ENCODE measurements at regions not wholly inside any gene's neighbourhood (a gene's known extent, or its start where the extent isn't known, plus 50 kb on each side); places are given as distances from the start of the nearest gene placed in this dataset.

DNA sequence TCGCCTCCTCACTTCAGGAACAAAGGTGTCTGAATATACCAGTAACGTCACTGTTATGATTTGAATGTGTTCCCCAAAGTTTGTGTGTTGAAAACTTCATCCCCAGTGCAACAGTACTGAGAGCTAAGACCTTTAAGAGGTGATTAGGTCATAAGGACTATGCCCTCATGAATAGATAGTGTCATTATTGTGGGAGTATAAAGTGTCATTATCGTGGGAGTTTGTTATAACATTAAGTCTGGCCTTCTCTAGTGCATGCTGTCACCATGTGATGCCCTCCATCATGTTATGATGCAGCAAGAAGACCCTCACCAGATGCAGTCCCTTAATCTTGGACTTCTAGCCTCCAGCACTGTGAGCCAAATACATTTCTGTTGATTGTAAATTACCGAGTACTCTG, 53.7 kb upstream of the TLE3 start:
- Histone ChIP-seq H3K4me1 (peaks cover 14 to 43% (median 26%) of the 10 kb centered on the region in 4 donors), H3K36me3 (no peaks in the 10 kb centered on the region), H3K27me3 (no peaks in the 10 kb centered on the region), H3K27ac (peak overlapping the region in 2 of 5 donors; percentile 6 to 40), H3K9me3 (no peaks in the 10 kb centered on the region), H3K4me3 (no peak overlapping the region)
- no peak for DNase-seq
- intact Hi-C loops (cut with DNase I; ENCODE audit: low total_unique reads) = no loop called here
- 75 to 85% (median 84%) methylated on average over 4 of the region's 4 CpGs for WGBS, 5 donors
- TF ChIP-seq POLR2AphosphoS5 (IDR thresholded peaks at IDR 0.05) = no peak
- TF ChIP-seq EP300 (IDR thresholded peaks at IDR 0.05) = no peak
- no peak for TF ChIP-seq POLR2A (IDR thresholded peaks at IDR 0.05)
- TF ChIP-seq, protein P1, sequence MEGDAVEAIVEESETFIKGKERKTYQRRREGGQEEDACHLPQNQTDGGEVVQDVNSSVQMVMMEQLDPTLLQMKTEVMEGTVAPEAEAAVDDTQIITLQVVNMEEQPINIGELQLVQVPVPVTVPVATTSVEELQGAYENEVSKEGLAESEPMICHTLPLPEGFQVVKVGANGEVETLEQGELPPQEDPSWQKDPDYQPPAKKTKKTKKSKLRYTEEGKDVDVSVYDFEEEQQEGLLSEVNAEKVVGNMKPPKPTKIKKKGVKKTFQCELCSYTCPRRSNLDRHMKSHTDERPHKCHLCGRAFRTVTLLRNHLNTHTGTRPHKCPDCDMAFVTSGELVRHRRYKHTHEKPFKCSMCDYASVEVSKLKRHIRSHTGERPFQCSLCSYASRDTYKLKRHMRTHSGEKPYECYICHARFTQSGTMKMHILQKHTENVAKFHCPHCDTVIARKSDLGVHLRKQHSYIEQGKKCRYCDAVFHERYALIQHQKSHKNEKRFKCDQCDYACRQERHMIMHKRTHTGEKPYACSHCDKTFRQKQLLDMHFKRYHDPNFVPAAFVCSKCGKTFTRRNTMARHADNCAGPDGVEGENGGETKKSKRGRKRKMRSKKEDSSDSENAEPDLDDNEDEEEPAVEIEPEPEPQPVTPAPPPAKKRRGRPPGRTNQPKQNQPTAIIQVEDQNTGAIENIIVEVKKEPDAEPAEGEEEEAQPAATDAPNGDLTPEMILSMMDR (IDR thresholded peaks at IDR 0.05) = no peak

DNA sequence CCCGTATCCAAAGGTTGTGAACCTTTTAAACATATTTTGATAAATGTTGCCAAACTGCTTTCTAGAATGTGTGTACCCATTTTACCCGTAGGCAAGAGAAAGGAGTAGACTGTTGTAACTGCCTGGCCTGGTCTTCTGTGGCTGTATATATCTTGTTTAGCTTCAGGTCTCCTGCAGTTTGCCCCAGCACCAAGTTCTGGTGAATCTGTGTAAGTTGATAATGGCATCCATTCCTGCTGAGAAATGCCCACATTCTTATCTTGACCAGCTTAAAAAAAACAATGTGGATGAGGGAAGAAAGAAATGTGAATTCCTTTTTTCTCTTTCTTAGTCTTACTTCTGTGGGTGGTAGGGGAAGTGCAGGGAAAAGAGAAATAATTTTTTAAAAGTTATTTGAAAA, 53.3 kb upstream of the TLE3 start:
- Histone ChIP-seq H3K4me1 (peaks cover 14 to 39% (median 23%) of the 10 kb centered on the region in 4 donors), H3K27ac (no peak overlapping the region), H3K36me3 (no peaks in the 10 kb centered on the region), H3K9me3 (no peaks in the 10 kb centered on the region), H3K4me3 (no peak overlapping the region), H3K27me3 (no peaks in the 10 kb centered on the region)
- TF ChIP-seq POLR2A (IDR thresholded peaks at IDR 0.05) (no peak), POLR2AphosphoS5 (IDR thresholded peaks at IDR 0.05) (no peak), EP300 (IDR thresholded peaks at IDR 0.05) (no peak)
- TF ChIP-seq, protein P1 (IDR thresholded peaks at IDR 0.05) = no peak
- DNase-seq = no peak
- intact Hi-C loops (cut with DNase I; ENCODE audit: low total_unique reads) = no loop called here
- WGBS, 5 donors = 73 to 89% (median 86%) methylated on average over 2 of the region's 2 CpGs

DNA sequence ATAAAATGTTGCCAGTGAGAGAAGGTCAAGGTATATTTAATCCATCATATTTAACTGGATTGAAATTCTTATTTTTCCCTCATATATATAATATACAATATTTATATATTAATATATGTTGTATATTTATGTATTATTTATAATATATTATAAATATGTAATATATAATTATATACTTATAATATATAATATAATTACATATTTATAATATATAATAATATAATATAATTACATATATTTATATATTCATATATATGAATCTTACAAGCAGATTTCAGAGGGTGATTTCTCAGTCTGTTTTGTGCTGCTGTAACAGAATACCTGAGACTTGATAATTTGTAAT, 52.7 kb upstream of the TLE3 start:
- Histone ChIP-seq H3K4me1 (peaks cover 14 to 32% (median 20%) of the 10 kb centered on the region in 4 donors), H3K9me3 (no peaks in the 10 kb centered on the region), H3K27me3 (no peaks in the 10 kb centered on the region), H3K4me3 (no peak overlapping the region), H3K27ac (no peak overlapping the region), H3K36me3 (no peaks in the 10 kb centered on the region)
- DNase-seq = no peak
- TF ChIP-seq POLR2AphosphoS5 (IDR thresholded peaks at IDR 0.05) (no peak), POLR2A (IDR thresholded peaks at IDR 0.05) (no peak), EP300 (IDR thresholded peaks at IDR 0.05) (no peak)
- TF ChIP-seq, protein P1 (IDR thresholded peaks at IDR 0.05) = no peak
- intact Hi-C loops (cut with DNase I; ENCODE audit: low total_unique reads) = no loop called here

DNA sequence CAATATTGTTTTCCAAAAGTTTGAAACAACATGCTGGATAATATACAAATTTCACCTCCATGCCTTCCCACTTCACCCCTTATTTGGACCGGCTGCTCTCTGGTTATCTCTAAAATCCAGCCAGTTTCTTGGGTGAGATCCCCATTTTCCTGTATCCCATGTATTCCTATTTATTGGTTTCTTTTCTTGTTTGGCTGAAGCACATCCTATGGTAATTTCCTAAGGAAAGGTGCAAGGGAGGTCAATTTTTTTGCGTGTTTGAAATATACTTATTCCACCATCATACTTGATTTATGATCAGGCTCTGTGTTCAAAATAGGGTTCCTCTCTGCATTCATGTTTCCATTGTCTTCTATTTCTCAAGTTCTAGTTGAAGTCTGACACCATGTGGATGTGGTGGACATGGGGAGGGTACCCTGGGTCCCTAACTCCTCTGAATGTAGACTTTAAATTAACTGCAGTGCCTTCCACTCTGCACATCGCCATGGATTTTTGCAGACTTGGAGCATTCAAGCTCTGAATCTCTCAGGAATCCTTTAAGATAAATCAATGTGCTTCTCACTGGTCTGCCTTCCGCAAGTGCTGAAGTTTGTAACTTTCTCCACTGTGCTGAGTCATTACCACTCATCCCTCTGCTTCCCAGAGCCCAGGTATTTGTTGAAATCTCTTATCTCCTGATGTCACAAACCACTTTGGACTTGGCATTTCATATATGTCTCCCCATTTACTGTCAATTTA, 52.1 kb upstream of the TLE3 start:
- Histone ChIP-seq H3K4me3 (no peak overlapping the region), H3K9me3 (no peaks in the 10 kb centered on the region), H3K27me3 (no peaks in the 10 kb centered on the region), H3K27ac (no peak overlapping the region), H3K36me3 (no peaks in the 10 kb centered on the region), H3K4me1 (peaks cover 10 to 27% (median 17%) of the 10 kb centered on the region in 4 donors)
- TF ChIP-seq POLR2AphosphoS5 (IDR thresholded peaks at IDR 0.05) (no peak), EP300 (IDR thresholded peaks at IDR 0.05) (no peak), POLR2A (IDR thresholded peaks at IDR 0.05) (no peak)
- TF ChIP-seq, protein P1 (IDR thresholded peaks at IDR 0.05) = no peak
- WGBS, 5 donors = 78 to 94% (median 88%) methylated on average over 4 of the region's 4 CpGs
- no peak for DNase-seq
- intact Hi-C loops (cut with DNase I; ENCODE audit: low total_unique reads) = no loop called here

Data from stomach (tissue), 8 donors.